ENCODE measurements at regions not wholly inside any gene's neighbourhood (a gene's known extent, or its start where the extent isn't known, plus 50 kb on each side); places are given as distances from the start of the nearest gene placed in this dataset.

- TF ChIP-seq CTCF (conservative IDR thresholded peaks at IDR 0.05; ENCODE audit: low read depth in 2 of 2) = no peak
- TF ChIP-seq EZH2phosphoT487 (IDR thresholded peaks at IDR 0.05; ENCODE audit: unreplicated experiment) = no peak
- no peak for TF ChIP-seq CREB1 (CRISPR knock-in tag; IDR thresholded peaks at IDR 0.05; ENCODE audit: low read depth)
- no peak for TF ChIP-seq EZH2 (IDR thresholded peaks at IDR 0.05; ENCODE audit: low read depth, unreplicated experiment)
Measured at GRCh38 chr15:25554640-25555039, 115.8 kb upstream of the UBE3A start.

Measured in GM23338 (cell line).